Ovary (tissue), 3 donors: ENCODE measurements at regions not wholly inside any gene's neighbourhood (a gene's known extent, or its start where the extent isn't known, plus 50 kb on each side); places are given as distances from the start of the nearest gene placed in this dataset.

ENCODE experiments used
- EP300 ChIP-seq: sonication (generic); formaldehyde crosslinking; IDR thresholded peaks from one replicate; pipeline ENCODE4 v1.6.1; 2017; ENCODE audit warnings: antibody characterized with exemption
- POLR2A ChIP-seq: fragments of 450-650 bp; IDR thresholded peaks from one replicate; pipeline ENCODE4 v1.6.1; 2017; ENCODE audit warnings: antibody characterized with exemption, mild to moderate bottlenecking, moderate library complexity
- TF ChIP-seq, protein P1 (sequence below), 3 donors: fragments of 450-650 bp in 2 of 3; fragments of 200-600 bp in 1 of 3; IDR thresholded peaks; one replicate each; pipeline versions ENCODE4 v1.5.1 to v1.8.0; 2016 to 2022; ENCODE audit warnings: antibody characterized with exemption in 3 of 3, mild to moderate bottlenecking in 1 of 3
- donor health status: DM: no; HTN: no; CAD: no.

- TF ChIP-seq, protein P1, sequence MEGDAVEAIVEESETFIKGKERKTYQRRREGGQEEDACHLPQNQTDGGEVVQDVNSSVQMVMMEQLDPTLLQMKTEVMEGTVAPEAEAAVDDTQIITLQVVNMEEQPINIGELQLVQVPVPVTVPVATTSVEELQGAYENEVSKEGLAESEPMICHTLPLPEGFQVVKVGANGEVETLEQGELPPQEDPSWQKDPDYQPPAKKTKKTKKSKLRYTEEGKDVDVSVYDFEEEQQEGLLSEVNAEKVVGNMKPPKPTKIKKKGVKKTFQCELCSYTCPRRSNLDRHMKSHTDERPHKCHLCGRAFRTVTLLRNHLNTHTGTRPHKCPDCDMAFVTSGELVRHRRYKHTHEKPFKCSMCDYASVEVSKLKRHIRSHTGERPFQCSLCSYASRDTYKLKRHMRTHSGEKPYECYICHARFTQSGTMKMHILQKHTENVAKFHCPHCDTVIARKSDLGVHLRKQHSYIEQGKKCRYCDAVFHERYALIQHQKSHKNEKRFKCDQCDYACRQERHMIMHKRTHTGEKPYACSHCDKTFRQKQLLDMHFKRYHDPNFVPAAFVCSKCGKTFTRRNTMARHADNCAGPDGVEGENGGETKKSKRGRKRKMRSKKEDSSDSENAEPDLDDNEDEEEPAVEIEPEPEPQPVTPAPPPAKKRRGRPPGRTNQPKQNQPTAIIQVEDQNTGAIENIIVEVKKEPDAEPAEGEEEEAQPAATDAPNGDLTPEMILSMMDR (IDR thresholded peaks at IDR 0.05), result no peak
- TF ChIP-seq EP300 (no peak), POLR2A (no peak)
Measured at GRCh38 chr3:95352471-95352870, 1289.6 kb downstream of the NSUN3 start.
